Activated T-cell treated with anti-CD3 and anti-CD28 coated beads, Interleukin-2, amount 50 U/mL, for 24 hours (primary cell): ENCODE measurements at regions not wholly inside any gene's neighbourhood (a gene's known extent, or its start where the extent isn't known, plus 50 kb on each side); places are given as distances from the start of the nearest gene placed in this dataset.
"Not testable (repeated sequence)": the region's sequence is repeated elsewhere in the genome, so short reads cannot be mapped to it uniquely, and the experiment has no call there.

Source experiments
- DNase-seq: peaks from one replicate; pipeline ENCODE4 v3.0.0-alpha.2; 2020
- H3K27ac Mint-ChIP-seq: 2 replicates; pipeline ENCODE4 v1.8.0; 2020; ENCODE audit warnings: mild to moderate bottlenecking, mixed read lengths
- H3K27me3 Mint-ChIP-seq: 2 replicates; pipeline ENCODE4 v1.8.0; 2020; ENCODE audit warnings: mixed read lengths
- H3K36me3 Mint-ChIP-seq: 2 replicates; pipeline ENCODE4 v1.8.0; 2020; ENCODE audit warnings: low read depth, mixed read lengths
- H3K4me1 Mint-ChIP-seq: 2 replicates; pipeline ENCODE4 v1.8.0; 2020; ENCODE audit warnings: low read depth, mixed read lengths
- H3K4me3 Mint-ChIP-seq: 2 replicates; pipeline ENCODE4 v1.8.0; 2020; ENCODE audit warnings: mild to moderate bottlenecking, moderate library complexity, mixed read lengths
- H3K9me3 Mint-ChIP-seq: 2 replicates; pipeline ENCODE4 v1.8.0; 2020; ENCODE audit warnings: mixed read lengths

DNA sequence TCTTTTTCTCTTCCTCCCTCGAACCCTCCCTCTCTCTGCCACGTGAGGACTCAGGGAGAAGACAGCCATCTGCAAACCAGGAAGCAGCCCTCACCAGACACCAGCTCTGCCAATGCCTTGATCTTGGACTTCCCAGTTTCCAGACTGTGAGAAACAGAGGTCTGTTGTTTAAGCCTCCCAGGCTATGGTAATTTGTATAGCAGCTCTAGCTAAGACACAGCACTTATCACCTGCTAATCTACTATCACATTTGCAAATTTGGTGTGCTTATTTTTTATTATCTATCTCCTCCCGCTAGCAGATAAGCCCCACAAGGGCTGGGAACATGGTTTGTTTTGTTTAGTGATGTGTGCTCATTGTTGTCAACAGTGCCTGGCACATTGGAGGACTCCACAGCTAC, 124.8 kb upstream of the OPCML start:
- Mint-ChIP-seq H3K27ac (no peak overlapping the region), H3K9me3 (no peaks in the 10 kb centered on the region), H3K4me3 (no peak overlapping the region), H3K36me3 (no peaks in the 10 kb centered on the region), H3K4me1 (no peaks in the 10 kb centered on the region), H3K27me3 (no peaks in the 10 kb centered on the region)
- DNase-seq = no peak

- no peaks in the 10 kb centered on the region for H3K4me1 Mint-ChIP-seq
- H3K27ac Mint-ChIP-seq = no peak overlapping the region
- H3K4me3 Mint-ChIP-seq = no peak overlapping the region
- no peaks in the 10 kb centered on the region for H3K27me3 Mint-ChIP-seq
- no peak for DNase-seq
- H3K9me3 Mint-ChIP-seq = no peaks in the 10 kb centered on the region
- no peaks in the 10 kb centered on the region for H3K36me3 Mint-ChIP-seq
Observed at GRCh38 chr11:133656082-133656635, 123.9 kb upstream of the OPCML start.

- Mint-ChIP-seq H3K9me3 (no peaks in the 10 kb centered on the region), H3K4me1 (no peaks in the 10 kb centered on the region), H3K27me3 (no peaks in the 10 kb centered on the region), H3K4me3 (no peak overlapping the region), H3K36me3 (no peaks in the 10 kb centered on the region), H3K27ac (no peak overlapping the region)
- DNase-seq = no peak
Observed at GRCh38 chr11:133654630-133655212, 122.4 kb upstream of the OPCML start.

GRCh38 chr11:133653336-133653735, 121.0 kb upstream of the OPCML start:
- no peak overlapping the region for H3K27ac Mint-ChIP-seq
- H3K36me3 Mint-ChIP-seq = no peaks in the 10 kb centered on the region
- H3K9me3 Mint-ChIP-seq = no peaks in the 10 kb centered on the region
- no peak overlapping the region for H3K4me3 Mint-ChIP-seq
- no peak for DNase-seq
- no peaks in the 10 kb centered on the region for H3K4me1 Mint-ChIP-seq
- no peaks in the 10 kb centered on the region for H3K27me3 Mint-ChIP-seq

GRCh38 chr11:133650082-133650481, 117.8 kb upstream of the OPCML start:
- no peak overlapping the region for H3K4me3 Mint-ChIP-seq
- no peak for DNase-seq
- H3K9me3 Mint-ChIP-seq = peaks cover 3% of the 10 kb centered on the region
- H3K27ac Mint-ChIP-seq = no peak overlapping the region
- no peaks in the 10 kb centered on the region for H3K27me3 Mint-ChIP-seq
- H3K4me1 Mint-ChIP-seq = no peaks in the 10 kb centered on the region
- H3K36me3 Mint-ChIP-seq = no peaks in the 10 kb centered on the region

GRCh38 chr11:133649040-133649439, 116.7 kb upstream of the OPCML start:
- Mint-ChIP-seq H3K36me3 (no peaks in the 10 kb centered on the region), H3K4me3 (no peak overlapping the region), H3K9me3 (peaks cover 3% of the 10 kb centered on the region), H3K27ac (no peak overlapping the region), H3K27me3 (no peaks in the 10 kb centered on the region), H3K4me1 (no peaks in the 10 kb centered on the region)
- no peak for DNase-seq

- Mint-ChIP-seq H3K9me3 (no peaks in the 10 kb centered on the region), H3K36me3 (no peaks in the 10 kb centered on the region), H3K27me3 (no peaks in the 10 kb centered on the region), H3K4me3 (no peak overlapping the region), H3K27ac (no peak overlapping the region), H3K4me1 (no peaks in the 10 kb centered on the region)
- DNase-seq = no peak
Observed at GRCh38 chr11:133639408-133639807, 107.1 kb upstream of the OPCML start.

DNA sequence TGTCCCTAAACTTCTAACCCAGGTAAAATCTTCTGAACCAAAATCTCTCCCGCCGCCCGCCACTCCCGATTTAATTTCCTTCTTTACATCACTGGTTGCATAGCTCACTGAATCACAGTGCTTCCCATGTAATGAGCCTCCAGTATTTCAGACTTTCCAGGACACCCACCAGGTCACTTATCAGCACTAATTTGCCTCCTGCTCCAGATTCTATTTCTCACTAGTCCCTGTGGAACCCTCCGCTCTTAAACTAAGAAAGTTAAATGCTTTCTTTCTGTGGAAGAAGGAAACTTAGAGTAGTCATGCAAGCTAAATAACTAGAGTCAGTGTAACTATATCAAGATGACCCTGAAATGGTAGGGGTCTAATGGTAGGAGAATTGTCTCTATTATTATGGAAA, 106.6 kb upstream of the OPCML start:
- H3K4me3 Mint-ChIP-seq = no peak overlapping the region
- H3K9me3 Mint-ChIP-seq = no peaks in the 10 kb centered on the region
- H3K4me1 Mint-ChIP-seq = no peaks in the 10 kb centered on the region
- no peaks in the 10 kb centered on the region for H3K27me3 Mint-ChIP-seq
- H3K27ac Mint-ChIP-seq = no peak overlapping the region
- H3K36me3 Mint-ChIP-seq = no peaks in the 10 kb centered on the region
- DNase-seq = no peak

- no peak for DNase-seq
- no peak overlapping the region for H3K4me3 Mint-ChIP-seq
- H3K36me3 Mint-ChIP-seq = no peaks in the 10 kb centered on the region
- no peaks in the 10 kb centered on the region for H3K9me3 Mint-ChIP-seq
- H3K27ac Mint-ChIP-seq = no peak overlapping the region
- H3K4me1 Mint-ChIP-seq = no peaks in the 10 kb centered on the region
- H3K27me3 Mint-ChIP-seq = no peaks in the 10 kb centered on the region
Observed at GRCh38 chr11:133636711-133637355, 104.5 kb upstream of the OPCML start.

DNA sequence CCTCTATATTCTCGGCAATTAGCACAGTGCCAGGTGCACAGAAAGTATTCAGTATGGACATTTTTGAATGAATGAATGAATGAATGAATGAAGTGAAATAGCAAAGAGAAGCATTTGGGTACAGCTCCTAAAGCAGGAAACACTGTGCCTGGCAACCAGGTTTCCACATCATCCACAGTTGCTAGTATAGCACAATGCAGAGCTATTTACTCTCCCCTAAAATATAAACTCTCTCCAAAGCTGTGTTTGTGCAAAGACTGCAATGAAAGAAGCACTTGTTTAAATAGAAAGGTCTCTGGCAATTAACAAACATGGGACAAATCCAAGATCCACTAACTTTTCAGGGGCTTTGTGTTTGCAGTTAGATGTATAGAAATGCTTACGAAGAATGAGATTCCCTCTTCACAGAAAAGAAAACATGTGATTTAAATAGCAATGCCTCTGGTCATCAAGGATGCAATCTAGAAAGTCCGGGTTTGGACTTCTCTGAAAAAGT, 103.0 kb upstream of the OPCML start:
- DNase-seq = no peak
- no peaks in the 10 kb centered on the region for H3K9me3 Mint-ChIP-seq
- H3K4me3 Mint-ChIP-seq = no peak overlapping the region
- no peaks in the 10 kb centered on the region for H3K27me3 Mint-ChIP-seq
- H3K4me1 Mint-ChIP-seq = no peaks in the 10 kb centered on the region
- no peaks in the 10 kb centered on the region for H3K36me3 Mint-ChIP-seq
- H3K27ac Mint-ChIP-seq = no peak overlapping the region

DNA sequence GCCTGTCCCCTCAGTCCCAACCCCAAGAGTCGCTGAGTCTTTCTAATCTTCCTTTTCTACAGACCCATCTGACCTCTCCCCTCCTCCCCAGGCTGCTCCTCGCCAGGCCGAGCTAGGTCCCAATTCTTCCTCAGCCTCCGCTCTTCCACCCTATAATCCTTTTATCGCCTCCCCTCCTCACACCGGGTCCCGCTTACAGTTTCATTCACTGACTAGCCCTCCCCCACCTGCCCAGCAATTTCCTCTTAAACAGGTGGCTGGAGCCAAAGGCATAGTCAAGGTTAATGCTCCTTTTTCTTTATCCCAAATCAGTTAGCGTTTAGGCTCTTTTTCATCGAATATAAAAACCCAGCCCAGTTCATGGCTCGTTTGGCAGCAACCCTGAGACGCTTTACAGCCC, 96.1 kb upstream of the OPCML start:
- not testable (repeated sequence) for H3K36me3 Mint-ChIP-seq, H3K4me3 Mint-ChIP-seq, DNase-seq, H3K9me3 Mint-ChIP-seq, H3K27ac Mint-ChIP-seq, H3K27me3 Mint-ChIP-seq, H3K4me1 Mint-ChIP-seq

DNA sequence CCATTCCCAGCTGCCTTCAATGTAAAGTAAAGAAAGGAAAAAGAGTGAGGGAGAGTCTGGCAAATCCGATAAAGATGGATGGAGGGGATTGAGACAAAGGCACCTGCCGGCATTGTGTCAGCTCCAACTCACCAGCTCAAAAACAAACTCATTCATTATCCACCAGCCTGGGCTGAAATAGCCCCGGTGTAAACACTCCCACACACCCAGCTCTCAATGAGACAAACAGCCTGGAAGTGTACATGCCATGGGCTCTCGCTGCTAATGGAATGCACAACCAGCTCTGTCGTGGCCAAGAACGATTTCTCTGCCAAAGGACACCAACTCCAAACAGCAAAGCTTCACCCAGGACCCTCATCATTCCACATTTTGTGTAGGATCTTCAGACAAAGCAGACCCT, 89.3 kb upstream of the OPCML start:
- Mint-ChIP-seq H3K4me3 (no peak overlapping the region), H3K36me3 (no peaks in the 10 kb centered on the region), H3K27me3 (no peaks in the 10 kb centered on the region), H3K4me1 (no peaks in the 10 kb centered on the region), H3K27ac (no peak overlapping the region), H3K9me3 (peaks cover 8% of the 10 kb centered on the region)
- DNase-seq = no peak

DNA sequence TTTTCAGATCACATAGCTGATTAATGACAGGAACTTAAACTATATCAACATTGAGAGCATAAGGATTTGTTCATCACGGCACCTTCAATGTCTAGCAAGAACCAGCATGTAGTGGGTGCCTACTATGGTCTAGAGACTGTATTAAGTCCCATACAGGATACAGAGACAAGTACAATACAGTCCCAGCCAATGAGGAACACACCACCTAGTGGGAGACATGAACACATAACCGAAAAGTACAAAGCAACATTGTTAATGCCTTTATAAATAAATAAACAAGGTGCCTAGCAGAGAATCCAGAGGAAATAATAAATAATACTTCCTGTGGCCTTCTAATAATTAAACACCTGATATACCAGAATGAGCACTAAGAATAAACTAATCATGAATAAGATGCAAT, 87.7 kb upstream of the OPCML start:
- DNase-seq = no peak
- H3K4me3 Mint-ChIP-seq = no peak overlapping the region
- no peak overlapping the region for H3K27ac Mint-ChIP-seq
- H3K27me3 Mint-ChIP-seq = no peaks in the 10 kb centered on the region
- no peaks in the 10 kb centered on the region for H3K4me1 Mint-ChIP-seq
- peaks cover 12% of the 10 kb centered on the region for H3K9me3 Mint-ChIP-seq
- H3K36me3 Mint-ChIP-seq = no peaks in the 10 kb centered on the region

DNA sequence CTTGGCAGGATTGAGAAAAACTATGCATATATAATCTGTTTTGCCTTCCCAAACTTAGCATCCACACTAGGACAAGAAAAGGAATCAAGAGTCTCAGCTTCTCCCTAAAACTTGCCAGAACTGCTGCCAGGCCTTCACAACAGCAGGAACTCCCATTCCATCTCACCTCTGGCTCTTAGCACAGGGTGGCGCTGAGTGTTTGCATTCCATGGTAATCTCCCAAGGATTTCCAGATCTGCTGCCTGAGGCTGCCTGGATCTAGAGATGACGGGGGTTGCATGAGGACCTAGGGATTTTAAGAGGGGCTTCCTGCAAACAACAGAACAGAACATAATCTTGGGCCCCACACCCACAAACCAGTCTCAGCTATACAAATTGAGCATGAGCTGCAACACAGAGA, 87.1 kb upstream of the OPCML start:
- Mint-ChIP-seq H3K27me3 (no peaks in the 10 kb centered on the region), H3K4me1 (no peaks in the 10 kb centered on the region)

GRCh38 chr11:133618544-133618943, 86.2 kb upstream of the OPCML start:
- H3K4me1 Mint-ChIP-seq = no peaks in the 10 kb centered on the region
- peaks cover 16% of the 10 kb centered on the region for H3K9me3 Mint-ChIP-seq
- H3K27me3 Mint-ChIP-seq = no peaks in the 10 kb centered on the region
- H3K27ac Mint-ChIP-seq = no peak overlapping the region
- DNase-seq = no peak
- no peaks in the 10 kb centered on the region for H3K36me3 Mint-ChIP-seq
- no peak overlapping the region for H3K4me3 Mint-ChIP-seq

More for the DNA sequence above, 87.1 kb upstream of the OPCML start:
- Mint-ChIP-seq H3K36me3 (no peaks in the 10 kb centered on the region), H3K9me3 (peaks cover 14% of the 10 kb centered on the region), H3K27ac (no peak overlapping the region), H3K4me3 (no peak overlapping the region)
- DNase-seq = no peak
